ENCODE measurements at regions not wholly inside any gene's neighbourhood (a gene's known extent, or its start where the extent isn't known, plus 50 kb on each side); places are given as distances from the start of the nearest gene placed in this dataset.

- Histone ChIP-seq H3K4me2 (no peak overlapping the region), H3K27me3 (ENCODE audit: insufficient read depth, low read depth) (no peaks in the 10 kb centered on the region), H3K79me2 (ENCODE audit: insufficient read depth, low read depth) (no peaks in the 10 kb centered on the region), H2AFZ (ENCODE audit: low read depth) (no peak overlapping the region), H3K27ac (no peak overlapping the region), H3K4me3 (IDR thresholded peaks at IDR 0.05; ENCODE audit: insufficient read depth, low read depth, low read length) (no peak overlapping the region), H3K4me1 (ENCODE audit: low read depth, poor library complexity, severe bottlenecking) (no peaks in the 10 kb centered on the region), H4K20me1 (ENCODE audit: insufficient read depth) (no peaks in the 10 kb centered on the region), H3K36me3 (ENCODE audit: insufficient read depth) (no peaks in the 10 kb centered on the region), H3K9ac (no peak overlapping the region)
- TF ChIP-seq CTCF (conservative IDR thresholded peaks at IDR 0.05; ENCODE audit: low read depth, low read length) = no peak
Measured at GRCh38 chr3:170703121-170703588, 117.3 kb upstream of the SLC7A14 start.

DNA sequence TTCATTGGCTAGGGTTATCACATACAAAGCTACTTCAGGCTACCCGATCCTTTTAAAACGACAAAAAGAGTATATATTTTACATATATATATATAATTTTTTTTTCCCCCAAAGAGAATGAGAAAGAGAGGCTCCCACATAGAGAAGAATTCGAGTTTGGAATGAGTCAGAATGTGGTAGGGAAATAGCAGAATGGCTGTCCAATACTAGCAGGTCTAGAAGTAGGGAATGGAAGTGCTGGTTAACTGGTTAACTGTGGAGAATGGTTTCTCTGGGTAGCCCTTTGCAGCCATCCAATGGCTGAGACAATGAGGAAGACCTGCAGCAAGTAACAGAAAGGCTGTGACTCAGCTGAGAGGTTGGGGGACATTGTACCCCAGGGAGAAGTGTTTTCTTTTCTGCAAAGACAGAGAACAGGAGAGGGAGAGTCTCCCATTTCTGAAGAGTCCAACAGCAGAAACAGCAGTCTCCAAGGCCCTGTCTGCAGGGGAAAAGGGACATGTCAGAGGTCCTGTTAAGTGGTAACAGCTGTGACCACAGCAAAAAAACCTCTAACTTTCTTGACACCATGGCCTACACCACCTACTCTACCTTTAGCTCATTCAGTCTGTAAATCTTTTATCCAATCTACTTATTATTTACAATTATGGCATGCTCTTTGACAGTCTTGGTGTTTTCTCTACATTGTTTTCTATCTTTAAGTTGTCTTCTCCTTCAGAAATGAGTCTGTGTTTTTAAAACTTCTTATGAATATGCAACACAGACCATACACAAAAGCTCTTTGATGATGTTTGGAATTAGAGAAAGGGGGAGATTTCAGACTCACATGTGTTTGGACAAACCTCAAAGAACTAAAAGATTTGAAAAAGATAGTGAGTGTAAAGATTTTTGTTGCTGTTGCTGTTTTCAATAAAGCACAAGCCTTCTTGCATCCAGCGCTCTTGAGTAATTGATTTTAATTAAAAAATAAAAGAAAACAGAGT lies 116.1 kb upstream of the SLC7A14 start:
- Histone ChIP-seq H3K4me2 (no peak overlapping the region), H4K20me1 (ENCODE audit: insufficient read depth) (no peaks in the 10 kb centered on the region), H3K9ac (no peak overlapping the region), H3K4me3 (IDR thresholded peaks at IDR 0.05; ENCODE audit: insufficient read depth, low read depth, low read length) (no peak overlapping the region), H3K27ac (no peak overlapping the region), H3K79me2 (ENCODE audit: insufficient read depth, low read depth) (no peaks in the 10 kb centered on the region), H2AFZ (ENCODE audit: low read depth) (no peak overlapping the region), H3K4me1 (ENCODE audit: low read depth, poor library complexity, severe bottlenecking) (no peaks in the 10 kb centered on the region), H3K36me3 (ENCODE audit: insufficient read depth) (no peaks in the 10 kb centered on the region), H3K27me3 (ENCODE audit: insufficient read depth, low read depth) (no peaks in the 10 kb centered on the region)
- TF ChIP-seq CTCF (conservative IDR thresholded peaks at IDR 0.05; ENCODE audit: low read depth, low read length) = no peak

DNA sequence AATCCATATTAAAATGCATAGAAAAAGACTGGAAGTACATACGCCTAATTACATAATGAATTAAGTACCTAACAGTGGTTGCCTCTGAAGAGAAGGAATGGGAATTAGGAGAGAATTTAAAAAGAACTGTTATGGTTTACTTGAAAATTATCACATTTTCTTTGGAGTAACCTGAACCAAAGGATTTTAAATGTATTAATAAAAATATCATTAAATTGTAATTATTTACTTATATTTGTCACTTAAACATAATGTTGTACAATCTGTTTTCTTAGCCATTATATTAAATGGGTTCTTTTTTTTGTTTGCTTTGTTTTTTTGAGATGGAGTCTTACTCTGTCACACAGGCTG lies 114.2 kb upstream of the SLC7A14 start:
- Histone ChIP-seq H3K79me2 (ENCODE audit: insufficient read depth, low read depth) (no peaks in the 10 kb centered on the region), H3K4me2 (no peak overlapping the region), H3K36me3 (ENCODE audit: insufficient read depth) (no peaks in the 10 kb centered on the region), H3K9ac (no peak overlapping the region), H3K27me3 (ENCODE audit: insufficient read depth, low read depth) (no peaks in the 10 kb centered on the region), H3K27ac (no peak overlapping the region), H3K4me1 (ENCODE audit: low read depth, poor library complexity, severe bottlenecking) (no peaks in the 10 kb centered on the region), H3K4me3 (IDR thresholded peaks at IDR 0.05; ENCODE audit: insufficient read depth, low read depth, low read length) (no peak overlapping the region), H4K20me1 (ENCODE audit: insufficient read depth) (no peaks in the 10 kb centered on the region), H2AFZ (ENCODE audit: low read depth) (no peak overlapping the region)
- no peak for TF ChIP-seq CTCF (conservative IDR thresholded peaks at IDR 0.05; ENCODE audit: low read depth, low read length)

- Histone ChIP-seq H3K9ac (no peak overlapping the region), H2AFZ (ENCODE audit: low read depth) (no peak overlapping the region), H3K4me1 (ENCODE audit: low read depth, poor library complexity, severe bottlenecking) (no peaks in the 10 kb centered on the region), H4K20me1 (ENCODE audit: insufficient read depth) (no peaks in the 10 kb centered on the region), H3K4me2 (no peak overlapping the region), H3K27ac (no peak overlapping the region), H3K27me3 (ENCODE audit: insufficient read depth, low read depth) (no peaks in the 10 kb centered on the region), H3K36me3 (ENCODE audit: insufficient read depth) (no peaks in the 10 kb centered on the region), H3K79me2 (ENCODE audit: insufficient read depth, low read depth) (no peaks in the 10 kb centered on the region), H3K4me3 (IDR thresholded peaks at IDR 0.05; ENCODE audit: insufficient read depth, low read depth, low read length) (no peak overlapping the region)
- no peak for TF ChIP-seq CTCF (conservative IDR thresholded peaks at IDR 0.05; ENCODE audit: low read depth, low read length)
Measured at GRCh38 chr3:170699158-170700053, 113.5 kb upstream of the SLC7A14 start.
